ENCODE measurements at regions not wholly inside any gene's neighbourhood (a gene's known extent, or its start where the extent isn't known, plus 50 kb on each side); places are given as distances from the start of the nearest gene placed in this dataset.

- H3K4me1 ChIP-seq (ENCODE audit: control insufficient read depth, insufficient read depth, low read length, poor library complexity, severe bottlenecking), result no peaks in the 10 kb centered on the region
- no peaks in the 10 kb centered on the region for H3K36me3 ChIP-seq (ENCODE audit: control insufficient read depth, insufficient read depth, low read length)
- H3K27ac ChIP-seq (ENCODE audit: low read depth, low read length, severe bottlenecking), result no peak overlapping the region
- peaks cover 23% of the 10 kb centered on the region for H3K9me3 ChIP-seq (ENCODE audit: control insufficient read depth, low read length)
- WGBS, 2 experiments (ENCODE audit: insufficient coverage in 2 of 2), result 13 to 37% methylated on average over 4 to 7 of the region's 7 CpGs
- H3K4me3 ChIP-seq (ENCODE audit: extremely low read depth, insufficient read depth, low read length, poor library complexity, severe bottlenecking), result no peak overlapping the region
Measured at GRCh38 chr12:94815958-94816357, 165.6 kb upstream of the TMCC3 start.

GRCh38 chr12:94815450-94815849, 165.1 kb upstream of the TMCC3 start:
- Histone ChIP-seq H3K36me3 (ENCODE audit: control insufficient read depth, insufficient read depth, low read length) (no peaks in the 10 kb centered on the region), H3K4me1 (ENCODE audit: control insufficient read depth, insufficient read depth, low read length, poor library complexity, severe bottlenecking) (no peaks in the 10 kb centered on the region), H3K4me3 (ENCODE audit: extremely low read depth, insufficient read depth, low read length, poor library complexity, severe bottlenecking) (no peak overlapping the region), H3K27ac (ENCODE audit: low read depth, low read length, severe bottlenecking) (no peak overlapping the region), H3K9me3 (ENCODE audit: control insufficient read depth, low read length) (peaks cover 23% of the 10 kb centered on the region)
- WGBS, 2 experiments (ENCODE audit: insufficient coverage in 2 of 2), result 88 to 100% methylated on average over 1 to 2 of the region's 2 CpGs

GRCh38 chr12:94813314-94813713, 163.0 kb upstream of the TMCC3 start:
- Histone ChIP-seq H3K9me3 (ENCODE audit: control insufficient read depth, low read length) (peaks cover 23% of the 10 kb centered on the region), H3K4me3 (ENCODE audit: extremely low read depth, insufficient read depth, low read length, poor library complexity, severe bottlenecking) (no peak overlapping the region), H3K4me1 (ENCODE audit: control insufficient read depth, insufficient read depth, low read length, poor library complexity, severe bottlenecking) (no peaks in the 10 kb centered on the region), H3K36me3 (ENCODE audit: control insufficient read depth, insufficient read depth, low read length) (no peaks in the 10 kb centered on the region), H3K27ac (ENCODE audit: low read depth, low read length, severe bottlenecking) (no peak overlapping the region)
- WGBS, 2 experiments (ENCODE audit: insufficient coverage in 2 of 2), result 29 to 60% methylated on average over 1 of the region's 2 CpGs

- H3K27ac ChIP-seq (ENCODE audit: low read depth, low read length, severe bottlenecking), result no peak overlapping the region
- H3K4me1 ChIP-seq (ENCODE audit: control insufficient read depth, insufficient read depth, low read length, poor library complexity, severe bottlenecking), result no peaks in the 10 kb centered on the region
- no peaks in the 10 kb centered on the region for H3K36me3 ChIP-seq (ENCODE audit: control insufficient read depth, insufficient read depth, low read length)
- peaks cover 23% of the 10 kb centered on the region for H3K9me3 ChIP-seq (ENCODE audit: control insufficient read depth, low read length)
- no CpG with 5 or more reads among the region's 2 CpGs for WGBS, 2 experiments (ENCODE audit: insufficient coverage in 2 of 2)
- H3K4me3 ChIP-seq (ENCODE audit: extremely low read depth, insufficient read depth, low read length, poor library complexity, severe bottlenecking), result no peak overlapping the region
Measured at GRCh38 chr12:94812345-94812744, 162.0 kb upstream of the TMCC3 start.

GRCh38 chr12:94811611-94812010, 161.3 kb upstream of the TMCC3 start:
- Histone ChIP-seq H3K4me3 (ENCODE audit: extremely low read depth, insufficient read depth, low read length, poor library complexity, severe bottlenecking) (no peak overlapping the region), H3K27ac (ENCODE audit: low read depth, low read length, severe bottlenecking) (no peak overlapping the region), H3K4me1 (ENCODE audit: control insufficient read depth, insufficient read depth, low read length, poor library complexity, severe bottlenecking) (no peaks in the 10 kb centered on the region), H3K36me3 (ENCODE audit: control insufficient read depth, insufficient read depth, low read length) (no peaks in the 10 kb centered on the region), H3K9me3 (ENCODE audit: control insufficient read depth, low read length) (peaks cover 23% of the 10 kb centered on the region)

- Histone ChIP-seq H3K4me1 (ENCODE audit: control insufficient read depth, insufficient read depth, low read length, poor library complexity, severe bottlenecking) (peaks cover 8% of the 10 kb centered on the region), H3K9me3 (ENCODE audit: control insufficient read depth, low read length) (peaks cover 12% of the 10 kb centered on the region), H3K36me3 (ENCODE audit: control insufficient read depth, insufficient read depth, low read length) (no peaks in the 10 kb centered on the region), H3K4me3 (ENCODE audit: extremely low read depth, insufficient read depth, low read length, poor library complexity, severe bottlenecking) (no peak overlapping the region), H3K27ac (ENCODE audit: low read depth, low read length, severe bottlenecking) (no peak overlapping the region)
Measured at GRCh38 chr12:94807951-94808350, 157.6 kb upstream of the TMCC3 start.

- H3K27ac ChIP-seq (ENCODE audit: low read depth, low read length, severe bottlenecking), result no peak overlapping the region
- WGBS, 2 experiments (ENCODE audit: insufficient coverage in 2 of 2), result 93% methylated on average over 6 of the region's 6 CpGs
- H3K9me3 ChIP-seq (ENCODE audit: control insufficient read depth, low read length), result peaks cover 2% of the 10 kb centered on the region
- H3K4me3 ChIP-seq (ENCODE audit: extremely low read depth, insufficient read depth, low read length, poor library complexity, severe bottlenecking), result no peak overlapping the region
- peaks cover 8% of the 10 kb centered on the region for H3K4me1 ChIP-seq (ENCODE audit: control insufficient read depth, insufficient read depth, low read length, poor library complexity, severe bottlenecking)
- no peaks in the 10 kb centered on the region for H3K36me3 ChIP-seq (ENCODE audit: control insufficient read depth, insufficient read depth, low read length)
Measured at GRCh38 chr12:94806617-94807016, 156.3 kb upstream of the TMCC3 start.

GRCh38 chr12:94805749-94806529, 155.6 kb upstream of the TMCC3 start:
- H3K27ac ChIP-seq (ENCODE audit: low read depth, low read length, severe bottlenecking), result no peak overlapping the region
- H3K4me3 ChIP-seq (ENCODE audit: extremely low read depth, insufficient read depth, low read length, poor library complexity, severe bottlenecking), result no peak overlapping the region
- no CpG with 5 or more reads among the region's 2 CpGs for WGBS, 2 experiments (ENCODE audit: insufficient coverage in 2 of 2)
- no peaks in the 10 kb centered on the region for H3K36me3 ChIP-seq (ENCODE audit: control insufficient read depth, insufficient read depth, low read length)
- H3K4me1 ChIP-seq (ENCODE audit: control insufficient read depth, insufficient read depth, low read length, poor library complexity, severe bottlenecking), result peaks cover 8% of the 10 kb centered on the region
- H3K9me3 ChIP-seq (ENCODE audit: control insufficient read depth, low read length), result no peaks in the 10 kb centered on the region

GRCh38 chr12:94803939-94804338, 153.6 kb upstream of the TMCC3 start:
- no peak overlapping the region for H3K27ac ChIP-seq (ENCODE audit: low read depth, low read length, severe bottlenecking)

GRCh38 chr12:94802796-94803195, 152.4 kb upstream of the TMCC3 start:
- no peak overlapping the region for H3K27ac ChIP-seq (ENCODE audit: low read depth, low read length, severe bottlenecking)
- H3K36me3 ChIP-seq (ENCODE audit: control insufficient read depth, insufficient read depth, low read length), result no peaks in the 10 kb centered on the region
- no peak overlapping the region for H3K4me3 ChIP-seq (ENCODE audit: extremely low read depth, insufficient read depth, low read length, poor library complexity, severe bottlenecking)
- no peaks in the 10 kb centered on the region for H3K9me3 ChIP-seq (ENCODE audit: control insufficient read depth, low read length)
- peaks cover 8% of the 10 kb centered on the region for H3K4me1 ChIP-seq (ENCODE audit: control insufficient read depth, insufficient read depth, low read length, poor library complexity, severe bottlenecking)
- WGBS, 2 experiments (ENCODE audit: insufficient coverage in 2 of 2), result 80 to 100% methylated on average over 1 of the region's 3 CpGs

More at GRCh38 chr12:94803939-94804338, 153.6 kb upstream of the TMCC3 start:
- 45 to 93% methylated on average over 3 of the region's 4 CpGs for WGBS, 2 experiments (ENCODE audit: insufficient coverage in 2 of 2)
- no peaks in the 10 kb centered on the region for H3K36me3 ChIP-seq (ENCODE audit: control insufficient read depth, insufficient read depth, low read length)
- H3K4me3 ChIP-seq (ENCODE audit: extremely low read depth, insufficient read depth, low read length, poor library complexity, severe bottlenecking), result no peak overlapping the region
- H3K9me3 ChIP-seq (ENCODE audit: control insufficient read depth, low read length), result no peaks in the 10 kb centered on the region
- peaks cover 8% of the 10 kb centered on the region for H3K4me1 ChIP-seq (ENCODE audit: control insufficient read depth, insufficient read depth, low read length, poor library complexity, severe bottlenecking)

GRCh38 chr12:94801745-94802144, 151.4 kb upstream of the TMCC3 start:
- no peaks in the 10 kb centered on the region for H3K36me3 ChIP-seq (ENCODE audit: control insufficient read depth, insufficient read depth, low read length)
- no peak overlapping the region for H3K27ac ChIP-seq (ENCODE audit: low read depth, low read length, severe bottlenecking)
- H3K4me1 ChIP-seq (ENCODE audit: control insufficient read depth, insufficient read depth, low read length, poor library complexity, severe bottlenecking), result peaks cover 8% of the 10 kb centered on the region
- WGBS, 2 experiments (ENCODE audit: insufficient coverage in 2 of 2), result 90% methylated on average over 3 of the region's 4 CpGs; no CpG with 5 or more reads in 1 of the 2 experiments
- H3K4me3 ChIP-seq (ENCODE audit: extremely low read depth, insufficient read depth, low read length, poor library complexity, severe bottlenecking), result no peak overlapping the region
- no peaks in the 10 kb centered on the region for H3K9me3 ChIP-seq (ENCODE audit: control insufficient read depth, low read length)

All from mesodermal cell (in vitro differentiated cells).